HCT116 (cell line): ENCODE measurements at regions not wholly inside any gene's neighbourhood (a gene's known extent, or its start where the extent isn't known, plus 50 kb on each side); places are given as distances from the start of the nearest gene placed in this dataset.

Experiments used
- ATAC-seq: fragments of 200-7000 bp; cut with Tn5 transposase; 2 replicates; pipeline ENCODE4 v1.9.1; 2020; ENCODE audit warnings: mild to moderate bottlenecking, moderate library complexity
- BruUV-seq: library from RNA; stranded (reverse); fragments of 400-500 nt; replicated peaks from 2 replicates; lab custom pipeline; 2021; lab: Mats Ljungman, UMichigan
- CTCF ChIA-PET: fragments of 300-600 bp; sonication (Branson Sonifier 250); formaldehyde crosslinking; loops from one replicate; lab custom pipeline; 2021; ENCODE audit warnings: antibody characterized with exemption; lab: Charles Lee
- POLR2A ChIA-PET: fragments of 300-600, 350-600 bp; sonication (Branson Sonifier 250); formaldehyde crosslinking; loops from one replicate; lab custom pipeline; 2021; ENCODE audit warnings: antibody characterized with exemption; lab: Charles Lee
- RAD21 ChIA-PET, 2 experiments: fragments of 300-600 bp; sonication (Branson Sonifier 250); formaldehyde crosslinking; loops; one replicate each; lab custom pipeline; 2023; ENCODE audit warnings: low total read pairs in 2 of 2; ENCODE audit not compliant: uncharacterized antibody in 2 of 2, unreplicated experiment in 2 of 2, low non-redundant PET in 1 of 2; lab: Charles Lee
- DNase-seq: peaks from one replicate; pipeline ENCODE4 v3.0.0-alpha.2; 2010; ENCODE audit warnings: low read depth, low spot score
- H2AFZ ChIP-seq: fragments of 200-600 bp; shearing (Covaris generic), sonication (generic); 2 replicates; pipeline ENCODE4 v1.6.1; 2017; ENCODE audit warnings: low read depth, mixed run types, mixed read lengths, antibody characterized with exemption, low read length; ENCODE audit not compliant: poor library complexity, severe bottlenecking
- H3K27ac ChIP-seq: 2 replicates; pipeline ENCODE4 v1.5.1; 2012; ENCODE audit warnings: low read depth, low read length
- H3K27me3 ChIP-seq: fragments of 200-600 bp; sonication (generic); 2 replicates; pipeline ENCODE4 v1.6.1; 2016; ENCODE audit warnings: mixed run types, low read length, mixed read lengths; ENCODE audit not compliant: insufficient read depth
- H3K36me3 ChIP-seq, 2 experiments: fragments of 200-500 bp in 1 of 2; fragments of 200-600 bp in 1 of 2; sonication (Bioruptor generic) in 1 of 2; sonication (generic) in 1 of 2; 2 replicates each; pipeline versions ENCODE4 v1.5.1 to v1.6.1; 2014 to 2016; ENCODE audit warnings: low read length in 2 of 2, inconsistent platforms in 1 of 2, mixed read lengths in 1 of 2, mixed run types in 1 of 2; ENCODE audit not compliant: insufficient read depth in 2 of 2, control insufficient read depth in 1 of 2
- H3K4me1 ChIP-seq, 2 experiments: fragments of 200-600 bp in 1 of 2; sonication (generic) in 1 of 2; 2 replicates each; pipeline versions ENCODE4 v1.5.1 to v1.6.1; 2012 to 2017; ENCODE audit warnings: low read length in 2 of 2, inconsistent platforms in 1 of 2, mild to moderate bottlenecking in 1 of 2, mixed read lengths in 1 of 2, mixed run types in 1 of 2, moderate library complexity in 1 of 2; ENCODE audit not compliant: insufficient read depth in 2 of 2, control insufficient read depth in 1 of 2
- H3K4me2 ChIP-seq: fragments of 200-600 bp; sonication (generic); 2 replicates; pipeline ENCODE4 v1.6.1; 2017; ENCODE audit warnings: mixed run types, low read length, mixed read lengths
- H3K4me3 ChIP-seq, 2 experiments: fragments of 200-600 bp in 1 of 2; sonication (generic) in 1 of 2; replicated peaks in 1 of 2; 2 replicates each; pipeline ENCODE4 v1.5.1; 2011 to 2016; ENCODE audit warnings: low read length in 2 of 2, control low read depth in 1 of 2, low read depth in 1 of 2, mild to moderate bottlenecking in 1 of 2, mixed read lengths in 1 of 2, mixed run types in 1 of 2
- H3K79me2 ChIP-seq: fragments of 200-600 bp; sonication (generic); 2 replicates; pipeline ENCODE4 v1.6.1; 2017; ENCODE audit warnings: mild to moderate bottlenecking, mixed run types, low read length, moderate library complexity, mixed read lengths; ENCODE audit not compliant: insufficient read depth
- H3K9ac ChIP-seq: fragments of 200-600 bp; sonication (generic); 2 replicates; pipeline ENCODE4 v1.6.1; 2016; ENCODE audit warnings: low read length, mixed read lengths
- H3K9me2 ChIP-seq: fragments of 200-600 bp; sonication (generic), shearing (Covaris generic); 2 replicates; pipeline ENCODE4 v1.6.1; 2017; ENCODE audit warnings: mixed run types, mild to moderate bottlenecking, moderate library complexity; ENCODE audit not compliant: insufficient read depth
- H3K9me3 ChIP-seq, 2 experiments: fragments of 200-500 bp in 1 of 2; fragments of 200-600 bp in 1 of 2; sonication (Bioruptor generic) in 1 of 2; sonication (generic) in 1 of 2; 2 replicates each; pipeline ENCODE4 v1.6.1; 2014 to 2017; ENCODE audit warnings: low read length in 2 of 2, mixed read lengths in 2 of 2, inconsistent platforms in 1 of 2, low read depth in 1 of 2, mild to moderate bottlenecking in 1 of 2, mixed run types in 1 of 2, moderate library complexity in 1 of 2; ENCODE audit not compliant: control insufficient read depth in 1 of 2, insufficient read depth in 1 of 2
- H4K20me1 ChIP-seq: fragments of 200-600 bp; sonication (generic), shearing (Covaris generic); 2 replicates; pipeline ENCODE4 v1.6.1; 2017; ENCODE audit warnings: mixed run types, mild to moderate bottlenecking, moderate library complexity; ENCODE audit not compliant: insufficient read depth
- CBX3 ChIP-seq: IDR thresholded peaks from 2 replicates; pipeline ENCODE4 v1.6.1; 2012; ENCODE audit warnings: low read depth
- CTCF ChIP-seq, 3 experiments: fragments of 200-600 bp in 1 of 3; sonication (generic) in 1 of 3; IDR thresholded peaks in 2 of 3; conservative IDR thresholded peaks in 1 of 3; 2 replicates each; pipeline ENCODE4 v1.5.1; 2012 to 2017; ENCODE audit warnings: low read depth in 2 of 3, low read length in 2 of 3, antibody characterized with exemption in 1 of 3, borderline replicate concordance in 1 of 3, control low read depth in 1 of 3, mild to moderate bottlenecking in 1 of 3, mixed read lengths in 1 of 3, mixed run types in 1 of 3, moderate library complexity in 1 of 3; ENCODE audit not compliant: insufficient read depth in 1 of 3
- ELF1 ChIP-seq: IDR thresholded peaks from 2 replicates; pipeline ENCODE4 v1.6.1; 2012; ENCODE audit warnings: low read depth, borderline replicate concordance
- EZH2 ChIP-seq: fragments of 200-600 bp; sonication (generic); IDR thresholded peaks from 2 replicates; pipeline ENCODE4 v1.6.1; 2017; ENCODE audit warnings: antibody characterized with exemption, mixed run types
- EZH2phosphoT487 ChIP-seq: fragments of 200-600 bp; IDR thresholded peaks from 2 replicates; pipeline ENCODE4 v1.6.1; 2018; ENCODE audit warnings: antibody characterized with exemption, borderline replicate concordance
- FOSL1 ChIP-seq: IDR thresholded peaks from 2 replicates; pipeline ENCODE4 v1.6.1; 2012; ENCODE audit warnings: low read depth
- JUND ChIP-seq: IDR thresholded peaks from 2 replicates; pipeline ENCODE4 v1.6.1; 2012
- RAD21 ChIP-seq: IDR thresholded peaks from 2 replicates; pipeline ENCODE4 v1.6.1; 2012; ENCODE audit warnings: low read depth, mild to moderate bottlenecking
- REST ChIP-seq: IDR thresholded peaks from 2 replicates; pipeline ENCODE4 v1.6.1; 2012; ENCODE audit warnings: low read depth
- SIN3A ChIP-seq: IDR thresholded peaks from 2 replicates; pipeline ENCODE4 v1.6.1; 2012; ENCODE audit warnings: low read depth
- SRF ChIP-seq: IDR thresholded peaks from 2 replicates; pipeline ENCODE4 v1.6.1; 2012; ENCODE audit warnings: low read depth
- TCF7L2 ChIP-seq: IDR thresholded peaks from 2 replicates; pipeline ENCODE4 v1.7.0; 2011; ENCODE audit warnings: borderline replicate concordance, inconsistent platforms; ENCODE audit not compliant: insufficient read depth, insufficient read length; ENCODE audit errors: extremely low read depth
- ZBTB33 ChIP-seq: IDR thresholded peaks from 2 replicates; pipeline ENCODE4 v1.6.1; 2011; ENCODE audit warnings: mild to moderate bottlenecking, low read length, moderate library complexity; ENCODE audit not compliant: insufficient replicate concordance; ENCODE audit errors: extremely low read depth
- ZFX ChIP-seq: fragments of 450-650 bp; IDR thresholded peaks from 2 replicates; pipeline ENCODE4 v1.6.1; 2017
- ZNF274 ChIP-seq: fragments of 200-500 bp; sonication (Bioruptor generic); IDR thresholded peaks from 2 replicates; pipeline ENCODE4 v1.6.1; 2014; ENCODE audit warnings: mild to moderate bottlenecking, low read depth, low read length, inconsistent platforms
- intact Hi-C: fragments of 100-400 bp; cut with micrococcal nuclease; formaldehyde crosslinking; loops from 2 replicates; pipeline ENCODE4 v1.10.0; 2022
- TF ChIP-seq, protein P1 (sequence below): IDR thresholded peaks from 2 replicates; pipeline ENCODE4 v1.6.1; 2012
- TF ChIP-seq, protein P2 (sequence below): IDR thresholded peaks from 2 replicates; pipeline ENCODE4 v1.6.1; 2012

GRCh38 chr2:51290725-51291124 lies 258.8 kb upstream of the NRXN1 start:
- Histone ChIP-seq H2AFZ (no peak overlapping the region), H3K4me3 (no peak overlapping the region), H3K4me2 (no peak overlapping the region), H3K27me3 (no peaks in the 10 kb centered on the region), H3K9me3 (no peaks in the 10 kb centered on the region), H3K27ac (no peak overlapping the region), H3K36me3 (no peaks in the 10 kb centered on the region), H3K4me1 (no peaks in the 10 kb centered on the region), H4K20me1 (no peaks in the 10 kb centered on the region), H3K79me2 (no peaks in the 10 kb centered on the region), H3K9me2 (0 out of 2 replicates have a peak, but pooled peaks cover 4% of the 10 kb centered on the region), H3K9ac (no peak overlapping the region)
- POLR2A ChIA-PET, result no interaction called here
- TF ChIP-seq, protein P1, sequence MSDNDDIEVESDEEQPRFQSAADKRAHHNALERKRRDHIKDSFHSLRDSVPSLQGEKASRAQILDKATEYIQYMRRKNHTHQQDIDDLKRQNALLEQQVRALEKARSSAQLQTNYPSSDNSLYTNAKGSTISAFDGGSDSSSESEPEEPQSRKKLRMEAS, result no peak
- TF ChIP-seq, protein P2, sequence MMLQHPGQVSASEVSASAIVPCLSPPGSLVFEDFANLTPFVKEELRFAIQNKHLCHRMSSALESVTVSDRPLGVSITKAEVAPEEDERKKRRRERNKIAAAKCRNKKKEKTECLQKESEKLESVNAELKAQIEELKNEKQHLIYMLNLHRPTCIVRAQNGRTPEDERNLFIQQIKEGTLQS, result no peak
- TF ChIP-seq FOSL1, result no peak
- no peak for TF ChIP-seq ZNF274
- no peak for TF ChIP-seq JUND
- no peak for TF ChIP-seq ZBTB33
- TF ChIP-seq SRF, result no peak
- TF ChIP-seq CBX3, result no peak
- TF ChIP-seq TCF7L2, result no peak
- no peak for TF ChIP-seq REST
- no peak for TF ChIP-seq CTCF (IDR thresholded peaks at IDR 0.05 in 2 of 3, conservative IDR thresholded peaks at IDR 0.05 in 1 of 3; ENCODE audit: borderline replicate concordance in 1 of 3, insufficient read depth in 1 of 3, low read depth in 2 of 3, low read length in 2 of 3)
- no peak for TF ChIP-seq SIN3A
- no peak for TF ChIP-seq EZH2phosphoT487
- no peak for TF ChIP-seq ZFX
- no peak for TF ChIP-seq EZH2
- no peak for TF ChIP-seq ELF1
- no peak for TF ChIP-seq RAD21
- CTCF ChIA-PET, result no interaction called here
- intact Hi-C loops, result no loop called here
- RAD21 ChIA-PET, result no interaction called here
- ATAC-seq, result no peak
- no TSS peak for BruUV-seq
- no peak for DNase-seq
